GM12892 (cell line): ENCODE measurements at regions not wholly inside any gene's neighbourhood (a gene's known extent, or its start where the extent isn't known, plus 50 kb on each side); places are given as distances from the start of the nearest gene placed in this dataset.
"Not testable (repeated sequence)": the region's sequence is repeated elsewhere in the genome, so short reads cannot be mapped to it uniquely, and the experiment has no call there.

Source experiments
- DNase-seq: peaks from one replicate; pipeline ENCODE4 v3.0.0; 2011; ENCODE audit not compliant: insufficient read length
- FAIRE-seq: peaks from 2 replicates; lab custom pipeline; 2011; peaks lifted over from hg19 to GRCh38; lab: Jason Lieb, UNC
- POLR2A ChIP-seq: IDR thresholded peaks from 2 replicates; pipeline ENCODE4 v1.6.1; 2011; ENCODE audit warnings: low read depth, low read length, control low read depth
- POLR2AphosphoS5 ChIP-seq: IDR thresholded peaks from 2 replicates; pipeline ENCODE4 v1.6.1; 2011; ENCODE audit warnings: low read depth, low read length, control low read depth
- TAF1 ChIP-seq: IDR thresholded peaks from 2 replicates; pipeline ENCODE4 v1.6.1; 2011; ENCODE audit warnings: low read depth, mild to moderate bottlenecking, control low read depth, low read length, borderline replicate concordance

DNA sequence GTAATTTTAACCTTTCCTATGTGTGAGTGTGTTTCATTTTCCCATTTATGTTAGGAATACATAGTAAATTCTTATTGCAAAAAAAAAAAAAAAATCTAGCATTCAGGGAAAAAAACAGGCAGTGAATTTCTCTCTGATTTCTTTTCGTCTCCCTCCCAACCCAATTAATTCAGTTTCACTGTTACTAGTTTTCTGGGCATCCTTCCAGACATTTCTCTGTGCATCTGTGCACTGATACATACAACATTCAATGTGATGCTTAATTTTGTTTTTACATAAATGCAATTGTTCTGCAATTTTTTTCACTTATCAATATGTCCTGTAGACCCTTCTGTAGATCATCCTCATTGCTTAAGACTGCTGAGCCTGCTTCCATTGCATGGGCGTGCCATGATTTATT, 694.3 kb upstream of the TBX3 start:
- no peak for FAIRE-seq
- no peak for TF ChIP-seq TAF1
- no peak for TF ChIP-seq POLR2AphosphoS5
- no peak for TF ChIP-seq POLR2A

GRCh38 chr12:115377779-115378178, 693.8 kb upstream of the TBX3 start:
- TF ChIP-seq TAF1 = no peak
- TF ChIP-seq POLR2A = no peak
- TF ChIP-seq POLR2AphosphoS5 = no peak
- DNase-seq (no peak), FAIRE-seq (no peak)

More for the DNA sequence above, 694.3 kb upstream of the TBX3 start:
- no peak for DNase-seq

- no peak for TF ChIP-seq TAF1
- TF ChIP-seq POLR2A = no peak
- no peak for TF ChIP-seq POLR2AphosphoS5
- no peak for FAIRE-seq
- no peak for DNase-seq
Measured at GRCh38 chr12:115377230-115377629, 693.3 kb upstream of the TBX3 start.

DNA sequence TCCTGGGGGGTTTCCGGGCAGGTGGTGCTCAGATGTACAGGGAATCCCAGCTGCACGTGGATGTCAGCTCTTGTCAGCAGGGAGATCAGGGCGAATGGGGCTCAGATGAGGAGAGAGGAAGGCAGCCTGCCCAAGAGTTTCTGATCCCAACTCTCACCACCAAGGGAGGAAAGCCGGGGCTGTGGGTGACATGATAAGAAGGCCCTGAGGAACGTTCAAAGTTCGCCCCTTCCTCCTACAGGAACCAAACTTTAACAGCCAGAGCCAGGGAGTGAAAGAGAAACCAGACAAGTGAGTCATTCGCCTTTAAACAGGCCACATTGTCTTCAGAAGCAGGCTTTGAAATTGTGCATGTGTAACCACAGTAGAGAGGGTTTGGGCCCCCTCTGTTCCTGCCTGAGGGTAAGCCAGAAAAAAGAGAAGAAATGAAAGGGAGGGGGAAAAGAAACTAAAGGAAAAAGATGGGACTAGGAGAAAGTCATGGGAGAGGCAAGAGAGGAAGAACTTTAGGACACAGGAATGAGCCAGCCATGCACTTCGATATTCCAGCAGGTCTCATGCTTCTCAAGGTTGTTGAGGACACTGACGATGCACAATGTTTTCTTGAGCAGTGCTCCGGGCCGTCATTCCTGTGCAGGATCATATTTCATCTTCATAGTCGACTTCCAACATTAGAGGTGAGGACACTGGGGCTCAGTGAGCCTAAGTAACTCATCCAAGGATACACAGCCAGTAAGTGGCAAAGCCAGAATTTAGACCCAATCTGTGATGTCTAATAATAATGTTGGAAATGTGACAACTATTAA, 691.4 kb upstream of the TBX3 start:
- 0 out of 2 replicates have a peak, but pooled peaks have one; percentile 18 for TF ChIP-seq POLR2AphosphoS5
- TF ChIP-seq POLR2A = 0 out of 2 replicates have a peak, but pooled peaks have one; percentile 40
- peak; percentile 21; the same call in 1 of the 2 replicates for TF ChIP-seq TAF1
- FAIRE-seq (no peak), DNase-seq (peak; percentile 31)

GRCh38 chr12:115374480-115375185, 690.7 kb upstream of the TBX3 start:
- peak; percentile 85 for FAIRE-seq
- TF ChIP-seq TAF1 (no peak), POLR2A (no peak), POLR2AphosphoS5 (no peak)
- no peak for DNase-seq

- DNase-seq (no peak), FAIRE-seq (no peak)
- TF ChIP-seq POLR2AphosphoS5 = no peak
- no peak for TF ChIP-seq TAF1
- no peak for TF ChIP-seq POLR2A
Measured at GRCh38 chr12:115371711-115372110, 687.7 kb upstream of the TBX3 start.

GRCh38 chr12:115370650-115371049, 686.7 kb upstream of the TBX3 start:
- TF ChIP-seq POLR2AphosphoS5 (no peak), TAF1 (no peak), POLR2A (no peak)
- DNase-seq = no peak
- no peak for FAIRE-seq

GRCh38 chr12:115370207-115370606, 686.2 kb upstream of the TBX3 start:
- DNase-seq (no peak), FAIRE-seq (no peak)
- no peak for TF ChIP-seq TAF1
- no peak for TF ChIP-seq POLR2AphosphoS5
- TF ChIP-seq POLR2A = no peak

DNA sequence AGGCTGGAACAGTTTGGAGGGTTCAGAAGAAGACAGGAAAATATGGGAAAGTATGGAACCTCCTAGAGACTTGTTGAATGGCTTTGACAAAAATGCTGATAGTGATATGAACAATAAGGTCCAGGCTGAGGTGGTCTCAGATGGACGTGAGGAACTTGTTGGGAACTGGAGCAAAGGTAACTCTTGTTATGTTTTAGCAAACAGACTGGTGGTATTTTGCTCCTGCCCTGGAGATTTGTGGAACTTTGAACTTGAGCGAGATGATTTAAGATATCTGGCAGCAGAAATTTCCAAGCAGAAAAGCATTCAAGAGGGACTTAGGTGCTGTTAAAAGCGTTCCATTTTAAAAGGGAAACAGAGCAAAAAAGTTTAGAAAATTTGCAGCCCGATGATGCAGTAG, 682.3 kb upstream of the TBX3 start:
- not testable (repeated sequence) for FAIRE-seq

GRCh38 chr12:115365765-115366164, 681.8 kb upstream of the TBX3 start:
- DNase-seq, FAIRE-seq: not testable (repeated sequence)

More for the DNA sequence above, 682.3 kb upstream of the TBX3 start:
- DNase-seq = not testable (repeated sequence)

GRCh38 chr12:115364921-115365320, 680.9 kb upstream of the TBX3 start:
- FAIRE-seq (no peak), DNase-seq (no peak)
- TF ChIP-seq POLR2A = no peak
- TF ChIP-seq POLR2AphosphoS5 = no peak
- no peak for TF ChIP-seq TAF1

- no peak for DNase-seq
Measured at GRCh38 chr12:115362339-115362976, 678.5 kb upstream of the TBX3 start.

More at GRCh38 chr12:115362339-115362976, 678.5 kb upstream of the TBX3 start:
- no peak for TF ChIP-seq POLR2AphosphoS5
- no peak for FAIRE-seq
